HG02981 (cell line): ENCODE measurements at regions not wholly inside any gene's neighbourhood (a gene's known extent, or its start where the extent isn't known, plus 50 kb on each side); places are given as distances from the start of the nearest gene placed in this dataset.
"Not testable (repeated sequence)": the region's sequence is repeated elsewhere in the genome, so short reads cannot be mapped to it uniquely, and the experiment has no call there.

ENCODE experiments used
- ATAC-seq: cut with Tn5 transposase; IDR thresholded peaks from one replicate; pipeline ENCODE4 v1.9.1; 2021; ENCODE audit warnings: mild to moderate bottlenecking, moderate library complexity; ENCODE audit not compliant: unreplicated experiment

DNA sequence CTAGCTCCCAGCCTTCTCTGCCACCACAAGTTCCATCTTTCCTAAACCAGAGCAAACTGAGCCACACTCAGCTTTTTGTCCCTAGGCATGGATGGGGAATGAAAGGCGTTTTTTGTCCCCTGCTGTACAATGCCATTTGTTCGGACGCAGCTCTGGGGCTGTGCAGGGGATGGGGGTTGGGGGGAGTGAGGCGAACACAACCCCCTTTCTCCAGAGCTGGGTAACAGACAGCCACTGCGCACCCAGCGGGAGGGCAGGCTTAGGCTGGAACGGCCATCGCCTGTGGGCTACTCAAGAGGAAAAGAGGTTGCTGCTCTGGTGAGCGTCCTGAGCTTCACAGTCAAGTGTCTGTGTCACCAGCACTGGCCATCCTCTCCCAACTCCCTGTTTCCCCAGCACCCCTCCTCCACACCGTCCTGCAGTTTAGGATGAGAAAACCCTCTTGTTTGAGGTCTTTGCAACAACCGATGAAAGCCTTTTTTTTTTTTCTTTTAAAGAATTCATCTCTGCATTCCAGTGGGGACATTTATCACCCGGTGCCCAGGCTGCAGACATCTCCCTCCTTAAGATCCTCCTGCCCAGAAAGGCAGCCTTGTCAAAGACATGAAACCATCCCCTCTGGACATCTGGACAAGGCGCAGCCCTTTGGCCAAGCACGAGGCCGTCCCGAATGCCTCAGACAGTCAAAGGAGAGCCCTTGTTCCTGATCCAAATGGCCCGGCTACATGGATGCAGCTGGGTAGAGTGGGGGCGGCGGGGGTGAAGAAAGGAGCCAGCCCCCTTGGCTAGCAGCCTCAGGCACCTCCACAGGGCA is 419.6 kb downstream of the BCOR start:
- no peak for ATAC-seq

- no peak for ATAC-seq
Observed at GRCh38 chrX:39678914-39679313, 418.8 kb downstream of the BCOR start.

- no peak for ATAC-seq
Observed at GRCh38 chrX:39679497-39680157, 418.1 kb downstream of the BCOR start.

DNA sequence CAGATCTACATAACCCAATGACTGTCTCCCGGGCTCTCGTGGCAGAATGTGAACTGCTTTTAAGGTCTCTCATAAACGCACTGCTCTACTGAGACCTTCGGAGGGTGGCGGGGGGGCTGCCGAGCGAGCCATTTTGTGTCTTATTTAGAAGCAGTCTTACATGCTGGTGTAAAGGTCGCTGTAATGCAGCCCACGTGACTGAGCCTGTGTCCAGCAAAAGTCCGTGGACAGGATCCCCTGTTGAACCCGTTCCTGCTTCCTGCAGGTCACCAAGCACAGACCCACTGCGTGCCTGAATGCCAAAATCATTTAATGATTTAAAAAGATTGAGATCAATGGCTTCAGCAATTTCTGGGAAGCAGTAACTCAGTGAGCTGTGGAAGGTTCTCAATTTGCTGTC is 415.9 kb downstream of the BCOR start:
- no peak for ATAC-seq

- no peak for ATAC-seq
Observed at GRCh38 chrX:39682778-39683177, 415.0 kb downstream of the BCOR start.

- ATAC-seq = no peak
Observed at GRCh38 chrX:39688219-39688575, 409.6 kb downstream of the BCOR start.

- no peak for ATAC-seq
Observed at GRCh38 chrX:39688576-39689375, 409.0 kb downstream of the BCOR start.

DNA sequence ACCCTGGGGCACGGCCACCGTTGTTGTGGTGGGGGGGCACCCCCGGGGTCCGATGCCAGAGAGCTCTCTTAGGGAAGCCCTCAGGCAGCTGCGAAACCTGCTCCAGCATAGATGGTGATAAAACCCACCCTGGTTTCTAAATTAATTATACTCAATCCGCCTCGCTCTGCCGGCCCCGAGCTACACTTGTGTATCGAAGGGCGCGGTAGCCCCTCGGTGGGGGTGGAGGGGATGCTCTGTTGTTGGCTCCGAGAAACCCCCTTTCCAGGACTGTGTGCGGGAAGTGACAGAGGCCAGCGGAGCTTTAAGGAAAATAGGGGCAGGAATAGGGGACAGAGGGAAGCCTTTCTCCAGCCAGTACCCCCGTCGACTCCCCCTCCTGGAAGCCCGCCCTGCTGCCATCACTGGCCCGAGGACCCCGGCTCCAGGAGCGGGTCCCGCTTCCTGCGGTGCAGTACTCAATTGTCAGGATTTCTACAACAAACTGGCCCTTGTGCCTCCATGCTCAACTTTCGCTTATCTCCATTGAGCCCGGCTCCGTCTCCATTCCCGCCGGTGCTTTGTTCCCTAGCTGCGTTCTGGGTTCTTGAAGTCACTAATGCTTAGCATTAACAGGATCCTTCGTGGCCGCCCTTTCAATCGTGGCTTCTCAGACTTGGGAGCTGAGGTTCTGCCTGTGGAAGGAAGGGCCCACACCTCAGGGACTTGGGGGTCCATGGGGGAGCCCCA is 408.2 kb downstream of the BCOR start:
- ATAC-seq = no peak

DNA sequence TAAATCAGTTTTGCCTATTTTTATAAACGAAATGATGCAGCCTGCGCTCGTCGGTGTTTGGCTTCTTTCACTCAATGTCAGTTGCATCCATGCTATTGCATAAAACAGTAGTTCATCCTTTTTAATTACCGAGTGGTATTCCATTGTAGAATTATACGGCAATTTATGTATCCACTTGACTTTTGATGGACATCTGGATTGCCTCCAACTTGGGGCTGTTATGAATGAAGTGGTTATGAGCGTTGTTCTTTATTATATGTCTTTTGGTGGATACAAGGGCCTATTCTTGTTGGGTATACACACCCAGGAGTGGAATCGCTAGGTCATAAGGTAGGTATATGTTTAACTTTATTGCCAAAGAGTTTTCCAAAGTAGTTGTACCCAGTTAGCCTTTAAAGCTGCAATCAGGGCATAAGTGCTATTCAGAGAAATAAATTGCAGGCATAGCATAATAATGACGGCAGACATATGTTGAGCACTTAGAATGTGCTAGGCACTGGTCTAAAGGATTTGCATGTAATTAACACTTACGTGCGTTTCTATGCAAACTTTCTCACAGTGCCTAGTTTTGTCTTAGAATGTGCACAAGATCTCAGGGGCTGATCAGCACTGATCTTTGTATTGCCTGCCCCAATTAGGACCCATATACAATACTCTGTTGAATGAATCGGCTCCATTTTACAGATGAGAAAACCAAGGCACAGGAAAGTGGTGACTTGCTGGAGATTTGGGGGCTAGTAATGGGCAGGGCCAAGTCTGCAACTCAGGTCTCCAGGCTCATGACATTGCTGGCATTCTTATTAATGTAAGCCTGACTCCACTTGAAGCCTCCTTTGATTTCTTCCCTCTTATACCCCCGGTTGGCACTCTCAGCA is 407.0 kb downstream of the BCOR start:
- no peak for ATAC-seq

GRCh38 chrX:39691724-39692123 is 406.0 kb downstream of the BCOR start:
- ATAC-seq = no peak

GRCh38 chrX:39692796-39693195 is 405.0 kb downstream of the BCOR start:
- no peak for ATAC-seq

DNA sequence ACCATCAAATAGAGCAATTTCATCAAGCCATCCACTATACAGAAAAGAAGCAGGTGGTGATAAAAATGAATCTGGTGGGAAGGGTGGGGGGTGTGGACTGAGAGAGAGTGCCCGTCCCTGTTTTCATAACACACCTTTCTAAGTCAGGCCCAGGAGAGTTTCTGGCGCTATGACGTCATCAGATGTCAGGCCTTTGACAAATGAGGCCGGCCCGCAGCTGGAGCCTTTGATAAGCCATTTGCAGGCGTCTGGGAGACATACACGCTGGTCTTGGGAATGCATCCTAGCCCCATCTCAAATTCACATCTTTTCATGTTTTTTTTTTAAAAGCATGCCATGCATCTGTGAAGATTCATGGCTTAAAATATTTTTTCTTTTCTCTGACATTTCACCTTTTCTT is 404.5 kb downstream of the BCOR start:
- ATAC-seq = no peak

- ATAC-seq = not testable (repeated sequence)
Observed at GRCh38 chrX:39702636-39703035, 395.1 kb downstream of the BCOR start.

- no peak for ATAC-seq
Observed at GRCh38 chrX:39703307-39703706, 394.5 kb downstream of the BCOR start.

GRCh38 chrX:39704590-39704989 is 393.2 kb downstream of the BCOR start:
- no peak for ATAC-seq

DNA sequence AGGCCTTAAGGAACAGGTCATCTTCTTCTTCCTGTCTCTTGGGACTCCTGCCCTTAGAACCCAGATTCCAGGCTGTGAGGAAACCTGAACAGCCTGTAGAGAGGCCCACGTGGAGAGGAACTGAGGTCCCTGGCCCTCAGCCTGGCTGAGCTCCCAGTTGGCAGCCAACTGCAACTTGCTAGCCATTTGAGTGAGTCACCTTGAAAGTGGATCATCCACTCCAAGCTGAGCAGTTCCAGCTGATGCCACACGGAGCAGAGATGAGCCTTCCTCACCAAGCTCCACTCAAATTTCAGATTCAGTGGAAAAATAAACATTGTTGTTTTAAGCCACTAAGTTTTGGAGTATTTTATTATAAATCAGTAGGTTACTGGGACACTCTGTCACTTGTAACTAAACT is 392.5 kb downstream of the BCOR start:
- no peak for ATAC-seq

DNA sequence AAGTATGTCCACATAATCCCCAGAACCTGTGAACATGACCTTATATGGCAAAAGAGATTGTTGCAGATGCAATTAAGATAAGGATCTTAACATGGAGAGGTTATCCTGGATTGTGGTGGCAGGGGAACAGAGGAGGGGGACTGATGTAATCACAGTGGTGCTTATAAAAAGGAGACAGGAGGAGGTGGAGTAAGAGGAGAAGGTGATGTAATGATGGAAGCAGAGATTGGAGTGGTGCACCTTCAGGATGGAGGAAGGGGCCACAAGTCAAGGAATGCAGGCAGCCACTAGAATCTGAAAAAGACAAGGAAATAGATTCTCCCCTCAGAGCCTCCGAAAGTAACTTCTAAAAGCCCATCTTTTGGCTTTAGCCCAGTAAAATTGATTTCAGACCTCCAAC is 388.4 kb downstream of the BCOR start:
- ATAC-seq = no peak

GRCh38 chrX:39709812-39710211 is 387.9 kb downstream of the BCOR start:
- no peak for ATAC-seq

GRCh38 chrX:39710776-39711175 is 387.0 kb downstream of the BCOR start:
- ATAC-seq = no peak

GRCh38 chrX:39714471-39714870 is 383.3 kb downstream of the BCOR start:
- ATAC-seq = no peak
